Activated CD4-positive, alpha-beta T cell treated with anti-CD3 and anti-CD28 coated beads for 48 hours (primary cell): ENCODE measurements at regions not wholly inside any gene's neighbourhood (a gene's known extent, or its start where the extent isn't known, plus 50 kb on each side); places are given as distances from the start of the nearest gene placed in this dataset.

Experiments used
- DNase-seq: peaks from one replicate; pipeline ENCODE4 v3.0.0-alpha.2; 2020

DNA sequence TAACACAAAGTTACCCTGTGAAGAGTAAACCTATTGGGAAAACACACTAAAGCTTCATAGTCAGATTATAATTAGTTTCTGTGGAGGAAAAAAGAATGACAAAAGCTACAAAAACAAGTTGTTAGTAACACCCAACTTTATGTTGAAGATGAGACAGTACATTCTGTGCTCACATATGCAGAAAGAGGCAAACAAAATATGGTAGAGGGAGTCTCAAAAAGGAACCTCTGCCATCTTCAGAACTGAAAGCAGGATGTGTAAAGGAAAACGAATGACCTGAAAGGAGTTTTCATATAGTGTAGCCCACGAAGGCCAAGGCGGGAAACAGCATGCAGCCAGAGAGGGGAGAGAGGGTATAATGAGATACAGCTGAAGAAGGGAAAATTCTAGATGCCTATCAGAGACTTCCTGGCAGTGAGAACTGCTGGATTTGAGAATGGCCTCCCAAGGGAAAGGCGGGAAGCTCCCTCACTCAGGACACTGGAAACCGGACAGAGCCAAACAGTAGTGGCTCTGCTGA is 84.1 kb upstream of the HEY2 start:
- DNase-seq, result no peak

DNA sequence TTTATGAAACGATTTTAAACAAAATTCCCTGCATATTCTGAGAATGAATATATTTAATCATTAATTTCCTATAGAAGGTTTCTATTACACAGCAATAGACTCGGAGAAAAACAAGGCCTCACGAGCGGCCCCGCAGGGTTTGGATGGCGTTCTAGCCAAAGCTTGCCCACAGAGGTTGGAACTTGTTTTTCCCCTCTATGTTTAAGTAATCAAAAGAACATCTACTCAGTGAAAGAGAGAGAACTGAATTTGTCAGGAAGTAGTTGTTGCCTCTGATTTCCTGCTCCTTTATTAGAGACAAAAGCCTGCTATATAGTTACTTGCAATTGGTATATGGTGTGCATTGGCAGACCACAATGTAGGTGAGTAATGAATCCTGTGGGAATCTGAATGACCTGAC is 82.1 kb upstream of the HEY2 start:
- DNase-seq, result no peak

DNA sequence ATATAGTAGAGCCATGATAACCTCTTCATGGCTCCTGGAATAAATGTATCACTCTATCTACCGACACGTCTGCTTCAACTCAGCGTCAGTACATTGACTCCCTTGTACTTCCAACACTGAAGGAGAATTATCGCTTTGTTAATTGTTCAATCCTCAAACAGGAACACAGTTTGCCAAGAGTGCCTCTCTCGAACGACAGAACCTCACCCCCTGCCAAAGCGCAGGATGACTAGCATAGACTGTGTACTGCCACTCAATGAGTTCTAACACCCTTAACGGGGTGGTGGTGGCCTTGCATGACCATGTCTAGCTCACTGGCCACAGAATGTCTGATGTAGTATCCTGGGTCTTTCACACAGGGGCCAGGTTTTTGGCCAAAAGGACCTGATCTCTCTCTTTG is 81.4 kb upstream of the HEY2 start:
- no peak for DNase-seq

DNA sequence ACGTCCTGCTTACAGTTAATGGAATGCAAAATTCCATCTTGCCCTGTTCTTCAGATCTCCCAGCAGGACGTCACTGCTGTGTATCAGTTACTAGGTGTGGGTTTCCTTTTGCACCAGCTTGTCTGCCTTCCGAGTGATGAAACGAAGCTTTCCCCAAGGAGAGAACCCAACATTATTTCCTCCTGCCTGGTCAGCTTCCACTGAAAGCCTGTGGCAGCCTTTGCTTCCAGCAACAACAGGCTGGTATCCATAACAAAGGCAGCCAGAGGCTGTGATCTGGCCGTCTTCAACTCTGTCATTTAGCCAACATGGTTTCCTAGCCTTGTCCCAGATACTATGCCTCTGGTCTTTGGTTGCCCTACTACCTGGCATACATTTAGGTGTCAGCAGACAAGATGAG is 78.9 kb upstream of the HEY2 start:
- DNase-seq, result no peak

DNA sequence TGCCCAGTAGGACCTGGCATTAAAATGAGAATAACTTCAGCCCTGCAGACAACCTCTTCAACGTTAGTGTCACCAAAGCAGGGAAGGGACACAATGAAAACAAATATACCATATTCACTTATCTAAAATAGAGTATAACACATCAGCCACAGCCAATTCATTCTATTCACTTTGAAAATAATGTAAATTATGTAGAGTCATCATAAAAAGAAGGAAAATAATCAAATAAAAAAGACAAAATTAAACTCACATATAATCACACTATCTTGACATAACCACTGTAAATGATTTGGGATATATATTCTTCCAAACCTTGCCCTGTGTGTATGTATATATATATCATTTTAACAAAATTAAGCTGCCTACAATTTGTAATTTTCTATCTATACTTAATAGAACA is 78.1 kb upstream of the HEY2 start:
- DNase-seq, result no peak

DNA sequence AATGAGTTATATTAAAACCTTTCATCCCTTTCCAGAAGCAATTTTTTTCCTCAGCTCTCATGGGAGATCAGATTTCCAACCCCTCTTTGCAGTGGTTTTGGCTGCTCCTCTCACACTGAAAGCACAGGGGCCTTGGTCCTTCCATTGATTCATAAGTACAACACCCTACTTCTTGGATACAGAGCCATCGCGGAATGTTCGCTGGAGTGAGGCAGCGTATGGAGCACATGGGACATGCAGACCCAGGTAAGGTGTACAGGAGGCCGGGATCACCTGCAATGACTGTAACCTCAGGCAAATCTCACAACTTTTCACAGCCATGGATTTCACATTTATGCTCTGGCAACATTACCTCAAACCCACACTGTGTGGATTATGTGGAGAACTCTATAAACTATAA is 75.2 kb upstream of the HEY2 start:
- DNase-seq, result no peak

DNA sequence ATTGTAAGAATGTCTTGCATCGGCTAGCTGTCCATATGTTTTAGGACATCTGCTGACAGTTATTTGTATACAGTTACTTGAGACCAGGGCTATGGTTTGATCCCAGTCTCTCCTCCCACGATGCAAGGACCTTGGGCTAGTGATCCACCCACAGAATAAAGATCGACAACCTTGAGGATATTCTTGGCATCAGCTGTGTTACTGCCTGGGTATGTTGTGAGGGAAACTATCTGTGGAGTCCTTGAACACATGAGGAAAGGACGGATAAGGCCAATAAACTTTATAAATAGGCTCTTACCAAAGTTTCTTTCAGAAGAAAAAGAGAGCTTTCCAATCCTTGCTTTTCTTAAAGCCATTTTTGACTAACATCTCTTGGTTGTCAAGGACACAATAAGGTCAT is 70.8 kb upstream of the HEY2 start:
- no peak for DNase-seq

DNA sequence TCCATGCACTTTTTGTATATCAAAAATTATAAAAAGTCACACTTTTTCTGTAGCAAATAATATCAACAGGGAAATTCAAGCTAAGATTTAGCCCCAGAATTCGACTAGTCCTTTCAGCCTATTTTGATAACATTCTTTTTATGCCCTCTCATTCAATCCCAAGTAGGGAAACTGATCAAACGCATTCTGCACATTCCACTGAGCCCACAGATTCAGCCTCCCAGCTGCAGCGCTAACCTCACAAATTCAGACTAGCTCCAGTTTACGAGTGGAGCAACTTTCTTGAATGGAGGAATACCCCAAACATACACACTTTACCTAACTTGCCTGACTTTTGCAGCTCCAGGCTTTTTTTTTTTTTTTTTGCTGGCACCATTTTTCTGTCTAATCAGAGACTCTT is 70.3 kb upstream of the HEY2 start:
- DNase-seq, result no peak

DNA sequence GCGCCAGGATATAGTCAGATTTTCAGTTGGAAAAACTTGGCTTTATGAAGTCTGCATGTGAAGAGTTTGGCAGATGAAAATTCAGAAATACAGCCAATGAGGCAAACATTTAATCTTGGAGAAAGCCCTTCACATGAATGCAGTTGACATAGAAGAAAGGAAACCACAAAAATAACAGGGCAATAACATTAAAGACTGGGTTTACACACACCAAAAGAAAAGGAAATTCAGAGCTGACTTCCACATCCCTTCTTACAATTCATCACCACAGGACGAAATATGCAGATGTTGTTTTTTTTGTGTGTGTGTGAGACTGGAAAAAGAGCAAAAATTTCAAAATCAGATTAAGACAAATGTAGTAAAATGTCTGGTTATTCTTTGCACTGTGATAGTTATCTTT is 69.8 kb upstream of the HEY2 start:
- DNase-seq, result no peak

DNA sequence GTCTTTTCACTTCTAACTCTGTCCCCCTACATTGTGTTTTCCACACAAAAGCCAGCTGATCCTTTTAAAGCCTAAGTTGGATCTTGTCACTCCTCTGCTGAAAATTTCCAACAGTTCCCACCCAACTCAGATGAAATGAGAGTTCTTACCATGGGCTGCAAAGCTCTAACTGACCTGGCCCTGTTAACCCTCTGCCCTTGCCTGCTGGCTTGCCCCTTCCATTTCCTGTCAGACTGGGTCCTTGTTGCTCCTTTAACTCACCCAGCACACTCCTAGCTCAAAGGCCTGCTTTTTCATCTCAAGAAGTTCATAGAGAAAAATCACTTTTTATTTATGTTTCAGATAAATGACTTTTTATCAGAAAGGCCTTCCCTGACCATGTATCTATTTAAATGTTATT is 66.5 kb upstream of the HEY2 start:
- DNase-seq, result no peak

DNA sequence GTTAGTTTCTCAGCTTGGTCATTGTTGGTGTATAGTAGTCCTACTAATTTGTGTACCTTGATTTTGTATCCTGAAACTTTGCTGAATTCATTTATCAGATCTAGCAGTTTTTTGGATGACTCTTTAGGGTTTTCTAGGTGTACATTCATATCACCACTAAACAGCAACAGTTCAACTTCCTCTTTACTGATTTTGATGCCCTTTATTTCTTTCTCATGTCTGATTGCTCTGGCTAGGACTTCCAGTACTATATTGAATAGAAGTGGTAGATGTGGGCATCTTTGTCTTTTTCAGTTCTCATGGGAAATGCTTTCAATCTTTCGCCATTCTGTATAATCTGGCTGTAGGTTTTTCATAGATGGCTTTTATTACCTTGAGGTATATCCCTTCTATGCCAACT is 61.3 kb upstream of the HEY2 start:
- no peak for DNase-seq

DNA sequence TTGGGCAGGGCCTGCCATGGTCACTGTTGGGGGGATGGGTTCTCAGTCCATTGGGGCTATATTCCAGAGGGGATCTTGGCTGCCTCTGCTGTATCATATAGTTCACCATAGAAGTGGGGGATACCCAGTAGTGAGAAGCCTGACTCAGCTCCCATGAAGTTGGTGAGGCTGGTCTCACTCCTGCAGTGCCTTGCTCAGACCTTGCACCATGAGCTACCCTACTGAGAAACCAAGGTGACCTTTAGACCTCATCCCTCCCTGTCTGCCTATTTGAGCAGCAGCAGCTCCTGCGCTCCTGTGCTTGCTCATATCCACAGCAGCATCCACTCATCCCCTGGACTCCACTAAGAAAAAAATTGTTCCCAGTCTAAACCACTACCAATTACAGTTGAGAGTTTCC is 56.0 kb upstream of the HEY2 start:
- no peak for DNase-seq

DNA sequence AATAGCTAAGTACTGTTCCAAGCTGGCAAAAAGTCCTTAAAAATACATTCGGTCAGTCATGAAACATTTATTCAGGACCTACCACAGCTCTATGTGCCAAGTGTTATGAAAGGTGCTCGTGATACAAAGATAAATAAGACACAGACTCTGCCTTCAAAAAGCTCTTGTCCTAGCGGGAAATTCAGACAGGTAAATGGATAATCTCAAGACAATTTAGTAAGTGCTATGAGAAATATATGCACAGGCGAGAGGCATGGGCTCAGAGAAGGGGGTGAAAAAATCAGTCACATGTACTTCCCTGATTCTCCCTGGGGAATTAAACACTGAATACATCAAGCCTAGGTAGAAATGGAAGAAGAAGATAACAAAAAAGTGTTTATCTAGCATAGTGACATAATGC is 49.8 kb upstream of the HEY2 start:
- DNase-seq, result no peak
